Middle frontal gyrus (tissue), 1 donor: ENCODE measurements at regions not wholly inside any gene's neighbourhood (a gene's known extent, or its start where the extent isn't known, plus 50 kb on each side); places are given as distances from the start of the nearest gene placed in this dataset.

Source experiments
- DNase-seq: peaks from one replicate; pipeline ENCODE4 v3.0.0-alpha.2; 2015; ENCODE audit warnings: low spot score; ENCODE audit errors: extremely low spot score

- DNase-seq: no peak
Measured at GRCh38 chr5:67353500-67354450, 157.2 kb upstream of the CD180 start.

- DNase-seq: no peak
Measured at GRCh38 chr5:67350618-67351201, 154.1 kb upstream of the CD180 start.

GRCh38 chr5:67350185-67350584, 153.6 kb upstream of the CD180 start:
- DNase-seq: no peak

GRCh38 chr5:67347821-67348220, 151.2 kb upstream of the CD180 start:
- DNase-seq: no peak

GRCh38 chr5:67346611-67347010, 150.0 kb upstream of the CD180 start:
- no peak for DNase-seq

- no peak for DNase-seq
Measured at GRCh38 chr5:67344870-67345269, 148.3 kb upstream of the CD180 start.

GRCh38 chr5:67343835-67344234, 147.2 kb upstream of the CD180 start:
- no peak for DNase-seq

- DNase-seq: no peak
Measured at GRCh38 chr5:67341478-67341877, 144.9 kb upstream of the CD180 start.

- no peak for DNase-seq
Measured at GRCh38 chr5:67339219-67339767, 142.7 kb upstream of the CD180 start.

GRCh38 chr5:67338421-67338820, 141.8 kb upstream of the CD180 start:
- DNase-seq: no peak

- no peak for DNase-seq
Measured at GRCh38 chr5:67337751-67338150, 141.2 kb upstream of the CD180 start.

GRCh38 chr5:67335426-67335825, 138.8 kb upstream of the CD180 start:
- no peak for DNase-seq

GRCh38 chr5:67334373-67334772, 137.8 kb upstream of the CD180 start:
- DNase-seq: no peak

- no peak for DNase-seq
Measured at GRCh38 chr5:67333171-67333570, 136.6 kb upstream of the CD180 start.

GRCh38 chr5:67331296-67331925, 134.8 kb upstream of the CD180 start:
- DNase-seq: no peak

GRCh38 chr5:67319935-67320725, 123.5 kb upstream of the CD180 start:
- DNase-seq: no peak

- no peak for DNase-seq
Measured at GRCh38 chr5:67318746-67319145, 122.1 kb upstream of the CD180 start.

- no peak for DNase-seq
Measured at GRCh38 chr5:67317603-67318002, 121.0 kb upstream of the CD180 start.

- no peak for DNase-seq
Measured at GRCh38 chr5:67316695-67317094, 120.1 kb upstream of the CD180 start.

- peak; percentile 75 for DNase-seq
Measured at GRCh38 chr5:67315082-67315989, 118.7 kb upstream of the CD180 start.
